ENCODE measurements at regions not wholly inside any gene's neighbourhood (a gene's known extent, or its start where the extent isn't known, plus 50 kb on each side); places are given as distances from the start of the nearest gene placed in this dataset.

DNA sequence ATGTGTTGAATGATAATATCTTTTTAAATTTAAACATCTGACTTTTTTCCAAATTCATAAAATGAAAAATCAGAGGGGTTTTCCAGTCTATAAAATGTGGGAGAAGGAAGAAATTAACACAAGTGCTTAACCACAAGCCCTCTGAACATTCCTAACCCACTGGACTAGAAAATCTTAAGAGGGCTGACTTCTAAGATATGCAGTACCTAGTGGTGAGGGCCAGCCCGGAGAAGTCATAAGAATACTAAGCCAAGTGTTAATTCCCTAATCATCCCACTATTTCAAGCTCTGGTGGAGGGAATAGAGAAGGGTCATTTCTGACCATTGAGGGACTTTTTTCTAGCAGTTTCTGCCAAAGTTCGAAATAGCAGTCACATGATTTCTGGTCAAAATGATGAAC, 86.9 kb upstream of the NEIL3 start:
- TF ChIP-seq, protein P1, sequence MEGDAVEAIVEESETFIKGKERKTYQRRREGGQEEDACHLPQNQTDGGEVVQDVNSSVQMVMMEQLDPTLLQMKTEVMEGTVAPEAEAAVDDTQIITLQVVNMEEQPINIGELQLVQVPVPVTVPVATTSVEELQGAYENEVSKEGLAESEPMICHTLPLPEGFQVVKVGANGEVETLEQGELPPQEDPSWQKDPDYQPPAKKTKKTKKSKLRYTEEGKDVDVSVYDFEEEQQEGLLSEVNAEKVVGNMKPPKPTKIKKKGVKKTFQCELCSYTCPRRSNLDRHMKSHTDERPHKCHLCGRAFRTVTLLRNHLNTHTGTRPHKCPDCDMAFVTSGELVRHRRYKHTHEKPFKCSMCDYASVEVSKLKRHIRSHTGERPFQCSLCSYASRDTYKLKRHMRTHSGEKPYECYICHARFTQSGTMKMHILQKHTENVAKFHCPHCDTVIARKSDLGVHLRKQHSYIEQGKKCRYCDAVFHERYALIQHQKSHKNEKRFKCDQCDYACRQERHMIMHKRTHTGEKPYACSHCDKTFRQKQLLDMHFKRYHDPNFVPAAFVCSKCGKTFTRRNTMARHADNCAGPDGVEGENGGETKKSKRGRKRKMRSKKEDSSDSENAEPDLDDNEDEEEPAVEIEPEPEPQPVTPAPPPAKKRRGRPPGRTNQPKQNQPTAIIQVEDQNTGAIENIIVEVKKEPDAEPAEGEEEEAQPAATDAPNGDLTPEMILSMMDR (IDR thresholded peaks at IDR 0.05) = no peak
- TF ChIP-seq POLR2A (IDR thresholded peaks at IDR 0.05) = no peak

Data from adrenal gland (tissue), 5 donors.